Activated CD8-positive, alpha-beta T cell treated with anti-CD3 and anti-CD28 coated beads for 36 hours (primary cell): ENCODE measurements at regions not wholly inside any gene's neighbourhood (a gene's known extent, or its start where the extent isn't known, plus 50 kb on each side); places are given as distances from the start of the nearest gene placed in this dataset.

Experiments used
- ATAC-seq: fragments of 200-7000 bp; cut with Tn5 transposase; one replicate; pipeline ENCODE4 v1.10.0; 2021; ENCODE audit warnings: mild to moderate bottlenecking, moderate library complexity
- CTCF ChIA-PET: fragments of 350-600 bp; sonication (Branson Sonifier 250); formaldehyde crosslinking; loops from one replicate; lab custom pipeline; 2021; ENCODE audit warnings: antibody characterized with exemption; lab: Charles Lee
- POLR2A ChIA-PET: fragments of 350-600 bp; sonication (Branson Sonifier 250); formaldehyde crosslinking; loops from one replicate; lab custom pipeline; 2021; ENCODE audit warnings: antibody characterized with exemption; lab: Charles Lee
- DNase-seq: peaks from one replicate; pipeline ENCODE4 v3.0.0-alpha.2; 2020
- H3K27ac Mint-ChIP-seq: one replicate; pipeline ENCODE4 v1.8.0; 2021; ENCODE audit warnings: mild to moderate bottlenecking, mixed read lengths
- H3K27me3 Mint-ChIP-seq: one replicate; pipeline ENCODE4 v1.8.0; 2021; ENCODE audit warnings: mixed read lengths
- H3K36me3 Mint-ChIP-seq: one replicate; pipeline ENCODE4 v1.8.0; 2021; ENCODE audit warnings: low read depth, mixed read lengths
- H3K4me1 Mint-ChIP-seq: one replicate; pipeline ENCODE4 v1.8.0; 2021; ENCODE audit warnings: low read depth, mixed read lengths
- H3K4me3 Mint-ChIP-seq: one replicate; pipeline ENCODE4 v1.8.0; 2021; ENCODE audit warnings: mild to moderate bottlenecking, moderate library complexity, mixed read lengths
- H3K9me3 Mint-ChIP-seq: one replicate; pipeline ENCODE4 v1.8.0; 2021; ENCODE audit warnings: mixed read lengths
- CTCF ChIP-seq: fragments of 200-600 bp; IDR thresholded peaks from one replicate; pipeline ENCODE4 v1.8.0; 2022; ENCODE audit warnings: antibody characterized with exemption, mild to moderate bottlenecking
- intact Hi-C: fragments of 100-400 bp; cut with micrococcal nuclease; formaldehyde crosslinking; loops from one replicate; pipeline ENCODE4 v1.10.0; 2022

GRCh38 chr3:180854887-180855286 is 57.6 kb upstream of the FXR1 start:
- Mint-ChIP-seq H3K4me3 (no peak overlapping the region), H3K9me3 (peaks cover 2% of the 10 kb centered on the region), H3K27ac (no peak overlapping the region), H3K4me1 (no peaks in the 10 kb centered on the region), H3K27me3 (peaks cover 18% of the 10 kb centered on the region), H3K36me3 (no peaks in the 10 kb centered on the region)
- POLR2A ChIA-PET, result no interaction called here
- CTCF ChIA-PET, result interaction anchor here (0.7 to 1.0 kb wide), 2 partner anchors 10 to 970 kb away, joined by 3 read pairs; no protein-coding TSS in a partner anchor
- DNase-seq (no peak), ATAC-seq (no peak)
- no peak for TF ChIP-seq CTCF
- intact Hi-C loops, result no loop called here

- Mint-ChIP-seq H3K9me3 (peaks cover 2% of the 10 kb centered on the region), H3K4me1 (no peaks in the 10 kb centered on the region), H3K27ac (no peak overlapping the region), H3K4me3 (no peak overlapping the region), H3K36me3 (no peaks in the 10 kb centered on the region), H3K27me3 (peaks cover 15% of the 10 kb centered on the region)
- DNase-seq (no peak), ATAC-seq (no peak)
- intact Hi-C loops, result no loop called here
- POLR2A ChIA-PET, result no interaction called here
- TF ChIP-seq CTCF, result no peak
- CTCF ChIA-PET, result interaction anchor here (0.7 to 1.0 kb wide), 2 partner anchors 10 to 971 kb away, joined by 3 read pairs; no protein-coding TSS in a partner anchor
Observed at GRCh38 chr3:180855364-180855763, 57.1 kb upstream of the FXR1 start.

GRCh38 chr3:180855956-180856355 is 56.5 kb upstream of the FXR1 start:
- Mint-ChIP-seq H3K4me3 (no peak overlapping the region), H3K4me1 (no peaks in the 10 kb centered on the region), H3K27ac (no peak overlapping the region), H3K9me3 (peaks cover 2% of the 10 kb centered on the region), H3K27me3 (peaks cover 14% of the 10 kb centered on the region), H3K36me3 (no peaks in the 10 kb centered on the region)
- ChIA-PET POLR2A (no interaction called here), CTCF (no interaction called here)
- TF ChIP-seq CTCF, result no peak
- no peak for ATAC-seq
- intact Hi-C loops, result no loop called here
- no peak for DNase-seq

GRCh38 chr3:180860180-180860858 is 52.2 kb upstream of the FXR1 start:
- POLR2A ChIA-PET, result no interaction called here
- no peak for TF ChIP-seq CTCF
- CTCF ChIA-PET, result no interaction called here
- H3K27ac Mint-ChIP-seq, result no peak overlapping the region
- H3K9me3 Mint-ChIP-seq, result peaks cover 2% of the 10 kb centered on the region
- no peaks in the 10 kb centered on the region for H3K4me1 Mint-ChIP-seq
- no peaks in the 10 kb centered on the region for H3K36me3 Mint-ChIP-seq
- peaks cover 15% of the 10 kb centered on the region for H3K27me3 Mint-ChIP-seq
- ATAC-seq (no peak), DNase-seq (no peak)
- H3K4me3 Mint-ChIP-seq, result no peak overlapping the region
- intact Hi-C loops, result no loop called here
